Activated T-cell treated with anti-CD3 and anti-CD28 coated beads, Interleukin-2, amount 50 U/mL, for 4 hours (primary cell): ENCODE measurements at regions not wholly inside any gene's neighbourhood (a gene's known extent, or its start where the extent isn't known, plus 50 kb on each side); places are given as distances from the start of the nearest gene placed in this dataset.

Experiments used
- ATAC-seq, 2 donors: fragments of 200-7000 bp; cut with Tn5 transposase; one replicate each; pipeline ENCODE4 v1.10.0; 2021
- DNase-seq: peaks from one replicate; pipeline ENCODE4 v3.0.0-alpha.2; 2020
- H3K27me3 Mint-ChIP-seq: one replicate; pipeline ENCODE4 v1.8.0; 2021; ENCODE audit warnings: low read depth, mixed read lengths
- H3K36me3 Mint-ChIP-seq: one replicate; pipeline ENCODE4 v1.8.0; 2022; ENCODE audit warnings: mixed read lengths; ENCODE audit not compliant: insufficient read depth
- H3K4me1 Mint-ChIP-seq: one replicate; pipeline ENCODE4 v1.8.0; 2021; ENCODE audit warnings: low read depth, mixed read lengths
- H3K4me3 Mint-ChIP-seq: one replicate; pipeline ENCODE4 v1.8.0; 2021; ENCODE audit warnings: mild to moderate bottlenecking, moderate library complexity, mixed read lengths
- H3K9me3 Mint-ChIP-seq: one replicate; pipeline ENCODE4 v1.8.0; 2021; ENCODE audit warnings: mixed read lengths

DNA sequence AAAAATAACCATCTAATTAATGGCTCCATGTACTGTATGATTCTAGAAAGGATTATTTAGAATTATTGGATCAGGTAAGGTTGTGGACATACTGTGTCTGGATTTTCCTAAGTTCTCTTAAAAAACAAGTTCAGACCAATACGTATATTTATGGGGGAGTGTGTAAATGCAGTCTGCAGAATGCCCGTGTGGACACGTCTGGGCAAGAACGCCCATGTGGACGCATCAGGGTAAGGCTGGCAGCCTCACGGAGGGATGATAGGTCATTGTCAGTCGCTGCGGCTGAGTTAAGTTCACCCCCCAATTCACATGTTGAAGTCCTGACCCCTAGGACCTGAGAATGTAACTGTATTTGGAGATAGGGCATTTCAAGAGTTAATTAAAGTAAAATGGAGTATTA lies 160.0 kb upstream of the SHH start:
- Mint-ChIP-seq H3K9me3 (no peaks in the 10 kb centered on the region), H3K4me3 (no peak overlapping the region), H3K36me3 (no peaks in the 10 kb centered on the region), H3K27me3 (peaks cover 9% of the 10 kb centered on the region), H3K4me1 (no peaks in the 10 kb centered on the region)
- no peak for ATAC-seq
- no peak for DNase-seq

DNA sequence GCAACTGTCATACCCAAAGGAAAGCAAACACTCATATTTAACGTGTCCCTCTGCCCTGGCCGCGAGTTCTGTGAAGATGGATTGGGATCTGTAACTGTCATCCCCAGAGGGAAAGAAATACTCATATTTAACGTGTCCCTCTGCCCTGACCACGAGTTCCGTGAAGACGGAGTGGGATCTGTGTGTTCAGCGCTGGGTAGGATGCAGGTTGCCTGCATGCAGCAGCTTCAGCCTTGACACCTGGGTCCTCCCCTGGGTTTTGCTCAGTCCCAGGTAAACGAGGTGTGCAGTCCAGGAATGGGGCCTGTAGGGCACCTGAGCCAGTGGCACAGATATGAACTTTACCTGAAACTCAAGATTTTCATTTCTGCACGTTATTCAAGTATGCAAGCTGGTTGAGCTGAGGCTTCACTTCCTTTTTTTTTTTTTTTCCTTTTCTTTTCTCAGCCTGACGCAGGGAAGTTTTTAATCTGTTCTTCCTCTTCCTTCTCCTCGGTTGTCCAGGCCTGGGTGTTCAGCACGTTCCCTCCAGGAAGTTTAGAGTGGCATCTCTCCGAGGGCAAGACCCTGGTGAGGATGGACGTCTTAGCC lies 159.0 kb upstream of the SHH start:
- no peak for DNase-seq
- H3K9me3 Mint-ChIP-seq, result no peaks in the 10 kb centered on the region
- no peaks in the 10 kb centered on the region for H3K4me1 Mint-ChIP-seq
- ATAC-seq, result no peak
- H3K27me3 Mint-ChIP-seq, result peaks cover 9% of the 10 kb centered on the region
- no peak overlapping the region for H3K4me3 Mint-ChIP-seq
- no peaks in the 10 kb centered on the region for H3K36me3 Mint-ChIP-seq

DNA sequence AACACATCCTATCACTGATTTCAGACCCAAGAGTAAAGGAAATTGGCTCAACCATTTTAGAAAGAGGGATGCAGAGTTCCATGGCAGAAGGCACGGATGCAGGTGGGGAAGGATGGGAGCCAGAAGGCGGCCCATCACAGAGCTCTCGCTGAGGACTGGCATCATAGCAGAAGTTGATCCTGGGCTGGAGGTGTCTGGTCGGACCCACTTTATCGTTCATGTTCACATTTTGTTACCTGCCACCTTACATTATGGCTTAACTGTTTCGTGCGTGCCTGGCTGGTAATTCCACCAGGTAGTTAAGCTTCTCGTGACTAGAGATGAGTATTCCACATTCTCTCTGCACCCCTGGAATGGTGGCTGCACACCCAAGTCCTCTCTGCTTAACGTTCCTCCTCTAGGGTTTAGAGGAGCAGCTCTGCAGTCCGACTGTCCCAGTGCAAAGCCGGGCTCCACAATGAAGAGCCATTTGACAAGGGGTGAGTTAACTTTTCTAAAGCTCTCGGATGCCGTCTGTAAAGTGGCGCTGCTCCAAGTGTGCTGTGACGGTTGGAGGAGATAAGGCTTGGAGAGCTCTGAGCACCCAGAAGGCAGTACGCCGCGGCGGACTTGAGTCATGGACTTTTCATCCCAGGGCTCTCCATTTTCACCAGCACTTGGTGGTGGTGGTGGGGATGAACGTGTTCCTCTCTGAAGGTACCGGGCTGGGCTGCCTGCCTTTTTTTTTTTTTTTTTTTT lies 157.1 kb upstream of the SHH start:
- no peaks in the 10 kb centered on the region for H3K36me3 Mint-ChIP-seq
- peaks cover 5% of the 10 kb centered on the region for H3K27me3 Mint-ChIP-seq
- H3K9me3 Mint-ChIP-seq, result no peaks in the 10 kb centered on the region
- peaks cover 2% of the 10 kb centered on the region for H3K4me1 Mint-ChIP-seq
- DNase-seq (no peak), ATAC-seq (no peak)
- no peak overlapping the region for H3K4me3 Mint-ChIP-seq

DNA sequence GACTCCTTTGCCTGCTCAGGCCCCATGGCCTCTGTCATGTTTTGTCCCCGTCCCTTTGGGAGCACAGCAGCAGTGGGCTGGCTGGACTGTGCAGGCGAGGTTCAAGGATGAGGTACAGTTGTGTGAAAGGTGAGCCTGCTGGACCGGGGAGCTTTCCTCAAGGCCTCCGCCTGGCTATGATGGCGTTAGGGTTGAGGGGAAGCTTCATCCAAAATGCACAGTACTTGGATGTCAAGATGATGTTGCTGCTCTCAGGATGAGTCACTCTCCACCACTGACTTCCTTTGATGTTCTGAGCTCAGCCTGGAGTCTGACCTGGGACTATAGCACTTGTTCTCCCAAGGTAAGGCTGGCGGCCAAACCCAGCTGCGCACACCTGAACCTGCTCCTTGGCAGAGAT lies 152.7 kb upstream of the SHH start:
- ATAC-seq (peak; percentile 59 to 62), DNase-seq (no peak)
- no peaks in the 10 kb centered on the region for H3K36me3 Mint-ChIP-seq
- no peaks in the 10 kb centered on the region for H3K9me3 Mint-ChIP-seq
- H3K4me3 Mint-ChIP-seq, result no peak overlapping the region
- peaks cover 8% of the 10 kb centered on the region for H3K4me1 Mint-ChIP-seq
- peaks cover 10% of the 10 kb centered on the region for H3K27me3 Mint-ChIP-seq

DNA sequence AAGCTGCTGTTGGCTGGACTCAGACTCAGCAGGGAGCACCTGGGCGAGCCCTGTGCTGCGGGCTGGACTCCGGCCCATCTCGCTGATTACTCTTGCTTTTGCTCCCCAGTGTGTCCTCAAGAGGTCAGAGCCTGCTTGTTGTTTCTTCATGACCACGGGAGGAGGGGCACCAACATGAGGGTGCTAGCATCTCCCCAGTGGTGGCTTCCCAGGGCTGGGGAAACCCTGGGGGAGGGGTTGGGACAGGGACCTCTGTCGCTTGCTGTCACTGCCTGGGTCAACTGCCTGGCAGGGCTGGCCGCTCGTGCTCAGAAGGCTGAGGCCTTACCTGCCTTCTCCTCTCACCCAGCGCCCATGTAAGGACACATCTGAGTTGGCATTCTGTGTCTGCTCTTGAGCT lies 152.3 kb upstream of the SHH start:
- no peak overlapping the region for H3K4me3 Mint-ChIP-seq
- no peak for DNase-seq

DNA sequence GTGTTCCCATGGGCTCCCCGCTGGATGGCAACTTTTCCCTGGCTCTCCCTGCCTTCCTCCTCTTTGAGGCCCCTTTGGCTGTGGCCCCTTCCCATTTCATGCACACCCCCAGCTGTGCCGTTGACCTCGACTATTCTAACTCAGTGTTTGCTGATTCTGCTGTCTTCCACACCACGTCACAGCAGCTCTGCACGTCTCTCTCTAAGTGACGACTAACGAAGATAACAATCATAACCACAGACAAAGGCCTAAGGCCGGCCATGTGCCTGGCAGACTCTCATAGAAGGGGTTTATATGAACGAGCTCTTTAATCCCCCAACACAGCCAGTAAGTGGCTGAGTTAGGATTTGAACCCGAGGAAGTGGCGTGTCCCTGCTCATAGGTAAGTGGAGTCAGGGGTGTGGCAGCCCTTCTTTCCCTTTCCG lies 151.5 kb upstream of the SHH start:
- peaks cover 8% of the 10 kb centered on the region for H3K4me1 Mint-ChIP-seq
- no peaks in the 10 kb centered on the region for H3K9me3 Mint-ChIP-seq
- no peak overlapping the region for H3K4me3 Mint-ChIP-seq
- no peak for ATAC-seq
- no peak for DNase-seq
- H3K27me3 Mint-ChIP-seq, result peaks cover 10% of the 10 kb centered on the region
- H3K36me3 Mint-ChIP-seq, result no peaks in the 10 kb centered on the region

More for the DNA sequence above, 152.3 kb upstream of the SHH start:
- ATAC-seq, result no peak
- Mint-ChIP-seq H3K27me3 (peaks cover 10% of the 10 kb centered on the region), H3K36me3 (no peaks in the 10 kb centered on the region), H3K9me3 (no peaks in the 10 kb centered on the region), H3K4me1 (peaks cover 8% of the 10 kb centered on the region)

DNA sequence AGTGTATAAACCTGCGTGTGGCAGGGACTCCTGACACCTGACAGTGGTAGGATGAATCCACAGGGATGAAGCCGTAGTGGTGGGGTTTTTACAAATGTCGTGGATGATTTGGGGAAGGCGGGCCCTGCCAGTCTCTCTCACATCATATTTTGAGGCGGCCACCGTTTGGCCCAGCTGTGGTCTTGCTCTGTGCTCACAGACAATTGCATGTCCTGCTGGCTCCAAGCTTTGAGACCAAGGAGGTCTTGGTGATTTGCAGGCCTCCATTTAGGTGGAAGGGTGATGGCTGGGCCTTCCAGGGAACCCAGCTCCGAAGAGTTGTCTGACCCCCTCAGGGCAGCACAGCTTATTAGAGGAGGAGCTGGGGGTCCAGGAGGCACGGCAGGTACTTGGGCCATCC lies 151.1 kb upstream of the SHH start:
- Mint-ChIP-seq H3K36me3 (no peaks in the 10 kb centered on the region), H3K4me1 (peaks cover 8% of the 10 kb centered on the region), H3K9me3 (no peaks in the 10 kb centered on the region), H3K27me3 (peaks cover 10% of the 10 kb centered on the region), H3K4me3 (no peak overlapping the region)
- no peak for DNase-seq
- no peak for ATAC-seq

DNA sequence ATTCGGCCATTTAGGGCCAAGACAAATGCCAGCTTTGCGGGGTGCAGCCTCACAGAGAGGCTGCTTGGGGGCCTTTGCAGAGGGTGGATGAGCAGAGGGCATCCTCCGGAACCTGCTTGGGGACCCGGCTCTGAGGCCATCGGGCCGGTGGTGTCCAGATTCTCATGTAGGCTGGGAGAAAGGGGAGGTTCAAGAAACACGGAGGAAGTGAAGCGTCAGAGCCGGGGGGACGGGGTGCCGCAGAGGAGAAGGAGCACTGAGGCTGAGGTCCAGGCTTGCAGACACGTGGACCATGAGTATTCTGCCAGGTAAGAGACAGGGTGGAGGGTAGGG lies 150.7 kb upstream of the SHH start:
- H3K4me1 Mint-ChIP-seq, result peaks cover 8% of the 10 kb centered on the region
- no peaks in the 10 kb centered on the region for H3K9me3 Mint-ChIP-seq
- ATAC-seq (no peak), DNase-seq (no peak)
- H3K4me3 Mint-ChIP-seq, result no peak overlapping the region
- no peaks in the 10 kb centered on the region for H3K36me3 Mint-ChIP-seq
- H3K27me3 Mint-ChIP-seq, result peaks cover 10% of the 10 kb centered on the region

DNA sequence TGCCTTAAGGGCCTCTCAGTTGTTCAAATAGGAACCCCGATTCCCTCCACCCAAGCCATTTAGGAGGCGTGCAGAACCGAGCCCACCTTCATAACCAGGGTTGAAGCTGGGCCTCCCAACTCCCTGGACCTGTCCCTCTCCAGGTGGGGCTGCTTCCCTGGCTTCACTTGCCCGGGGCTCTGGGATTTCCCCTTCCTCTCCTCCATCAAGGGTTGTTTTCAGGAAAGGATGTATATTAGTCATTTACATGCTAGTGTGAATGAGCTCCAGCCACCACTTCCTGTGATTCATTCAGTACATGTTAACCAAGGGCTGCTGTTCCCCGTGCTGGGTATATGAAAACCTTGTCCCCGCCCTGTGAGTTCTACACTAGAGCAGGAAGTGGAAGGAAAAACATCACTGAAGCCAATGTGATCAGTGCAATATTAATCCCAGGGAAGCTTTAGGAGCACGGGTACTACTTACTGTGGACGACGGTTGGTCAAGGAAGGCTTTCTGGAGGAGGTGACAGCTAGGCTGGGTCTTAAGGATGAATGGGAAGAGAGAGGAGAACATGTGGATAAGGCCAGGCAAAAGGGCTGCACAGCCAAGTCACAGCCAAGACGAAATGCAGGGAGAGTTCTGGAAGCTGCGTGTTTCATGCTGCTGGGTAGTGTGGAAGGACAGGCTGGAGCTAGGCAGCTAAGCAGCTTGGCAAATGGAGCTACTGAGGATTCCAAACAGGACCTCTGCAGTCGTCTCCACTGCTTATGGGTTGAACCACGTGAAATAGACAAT lies 150.1 kb upstream of the SHH start:
- peaks cover 10% of the 10 kb centered on the region for H3K27me3 Mint-ChIP-seq
- no peaks in the 10 kb centered on the region for H3K9me3 Mint-ChIP-seq
- no peak overlapping the region for H3K4me3 Mint-ChIP-seq
- H3K36me3 Mint-ChIP-seq, result no peaks in the 10 kb centered on the region
- DNase-seq (no peak), ATAC-seq (peak; percentile 88)
- H3K4me1 Mint-ChIP-seq, result peaks cover 8% of the 10 kb centered on the region

DNA sequence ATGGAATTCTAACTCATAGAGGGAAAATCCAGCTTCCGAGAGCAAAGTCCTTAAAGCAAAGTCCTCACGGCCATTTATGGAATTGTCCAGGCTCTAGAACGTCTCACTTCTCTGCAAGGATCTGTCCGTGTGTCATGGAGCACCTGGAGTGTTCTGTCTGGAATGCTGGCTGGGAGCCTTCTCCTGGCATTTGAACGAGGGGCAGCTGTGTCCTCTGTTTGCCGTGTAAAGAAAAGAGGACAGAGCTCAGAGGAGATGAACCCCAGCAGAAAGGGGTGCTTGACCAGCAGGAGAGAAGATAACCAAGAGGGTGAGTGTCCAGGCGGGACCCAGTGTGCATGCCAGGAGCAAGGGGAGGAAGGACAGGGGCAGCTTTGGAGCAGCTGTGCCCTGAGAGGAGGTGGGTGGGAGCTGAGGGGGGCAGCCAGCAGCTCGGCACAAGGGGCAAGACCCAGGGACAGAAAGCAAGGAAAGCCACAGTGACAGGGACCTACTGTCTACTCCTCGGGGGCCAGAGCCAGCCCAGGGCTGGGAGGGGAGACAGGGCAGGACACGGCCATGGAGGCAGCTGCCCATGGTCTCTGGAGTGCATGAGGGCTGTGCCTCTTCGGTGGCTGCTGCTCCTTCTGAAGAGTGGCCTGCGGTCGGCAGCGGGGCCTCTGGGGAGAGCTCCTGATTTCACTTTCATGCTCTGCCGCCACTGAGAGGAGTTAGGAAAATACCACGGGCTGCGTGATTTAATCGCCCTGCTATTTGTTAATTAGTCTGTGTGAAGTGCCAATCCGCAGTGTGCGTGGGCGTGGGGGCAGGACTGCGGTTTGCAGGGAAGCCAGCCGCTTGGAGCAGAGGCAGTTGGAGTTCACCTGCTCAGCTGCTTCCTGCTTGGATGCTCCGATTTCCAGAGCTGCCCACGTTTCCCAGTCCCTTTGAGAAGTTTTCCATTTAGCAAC lies 149.3 kb upstream of the SHH start:
- H3K36me3 Mint-ChIP-seq, result no peaks in the 10 kb centered on the region
- peak overlapping the region; percentile 5 for H3K4me3 Mint-ChIP-seq
- H3K27me3 Mint-ChIP-seq, result peaks cover 10% of the 10 kb centered on the region
- no peak for DNase-seq
- ATAC-seq, result peak; percentile 13 to 27
- H3K4me1 Mint-ChIP-seq, result peaks cover 8% of the 10 kb centered on the region
- no peaks in the 10 kb centered on the region for H3K9me3 Mint-ChIP-seq

DNA sequence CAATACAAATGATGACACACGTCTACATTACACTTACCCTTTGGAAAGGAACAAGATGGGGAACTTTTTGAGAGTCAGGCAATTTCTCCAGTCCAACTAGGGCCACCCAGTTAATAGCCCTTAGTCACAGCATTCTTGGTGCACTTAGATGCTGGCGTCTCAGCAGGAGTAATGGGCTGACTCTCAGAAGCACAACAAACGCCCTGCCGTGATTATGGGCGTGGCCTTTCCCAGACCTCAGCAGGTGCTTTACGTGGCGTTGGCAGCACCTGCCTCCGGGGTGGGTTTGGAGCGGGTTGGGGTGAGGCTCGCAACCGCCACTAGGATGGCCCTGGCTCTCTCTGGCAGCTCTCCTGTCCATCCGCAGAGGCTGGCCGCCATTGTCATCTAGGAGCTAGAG lies 147.6 kb upstream of the SHH start:
- no peaks in the 10 kb centered on the region for H3K9me3 Mint-ChIP-seq
- DNase-seq, result no peak
- H3K27me3 Mint-ChIP-seq, result peaks cover 10% of the 10 kb centered on the region
- ATAC-seq, result no peak
- H3K36me3 Mint-ChIP-seq, result no peaks in the 10 kb centered on the region
- peaks cover 8% of the 10 kb centered on the region for H3K4me1 Mint-ChIP-seq
- no peak overlapping the region for H3K4me3 Mint-ChIP-seq

DNA sequence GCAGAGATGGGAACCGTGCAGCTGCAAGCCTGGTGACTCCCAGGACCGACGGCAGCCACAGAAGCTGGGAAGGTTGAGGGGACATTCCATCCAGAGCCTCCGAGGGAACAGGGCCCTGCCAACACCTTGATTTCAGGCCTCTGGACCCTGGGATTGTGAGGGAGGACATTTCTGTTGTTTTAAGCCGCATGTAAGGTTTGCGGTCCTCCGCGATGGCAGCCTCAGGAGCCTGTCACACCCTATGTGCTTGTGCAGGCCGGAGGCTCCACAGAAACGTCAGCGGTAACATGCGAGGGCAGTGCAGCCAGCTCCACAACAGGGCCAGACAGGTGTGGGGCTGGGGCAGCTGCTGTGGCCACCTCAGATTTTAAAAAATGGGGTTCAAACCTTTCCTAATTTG lies 144.7 kb upstream of the SHH start:
- H3K4me3 Mint-ChIP-seq, result no peak overlapping the region
- ATAC-seq (no peak), DNase-seq (no peak)
- H3K9me3 Mint-ChIP-seq, result no peaks in the 10 kb centered on the region
- H3K4me1 Mint-ChIP-seq, result peaks cover 3% of the 10 kb centered on the region
- H3K27me3 Mint-ChIP-seq, result peaks cover 5% of the 10 kb centered on the region
- H3K36me3 Mint-ChIP-seq, result no peaks in the 10 kb centered on the region

DNA sequence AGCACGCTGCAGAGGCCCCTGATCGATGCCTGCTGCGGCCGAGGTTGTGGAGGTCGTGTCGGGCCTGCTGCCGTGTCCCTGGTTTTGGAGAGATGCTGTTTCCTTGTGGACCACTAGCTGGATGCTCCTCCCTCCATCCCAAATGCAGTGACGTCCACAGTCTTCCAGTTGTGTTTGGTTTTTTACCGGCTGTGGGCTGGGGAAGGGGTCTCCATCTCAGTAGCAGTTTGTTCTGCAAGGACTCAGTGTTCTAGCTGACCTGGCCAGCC lies 143.0 kb upstream of the SHH start:
- ATAC-seq (no peak), DNase-seq (no peak)
- H3K27me3 Mint-ChIP-seq, result peaks cover 2% of the 10 kb centered on the region
- H3K36me3 Mint-ChIP-seq, result no peaks in the 10 kb centered on the region
- no peaks in the 10 kb centered on the region for H3K9me3 Mint-ChIP-seq
- no peaks in the 10 kb centered on the region for H3K4me1 Mint-ChIP-seq
- H3K4me3 Mint-ChIP-seq, result no peak overlapping the region

DNA sequence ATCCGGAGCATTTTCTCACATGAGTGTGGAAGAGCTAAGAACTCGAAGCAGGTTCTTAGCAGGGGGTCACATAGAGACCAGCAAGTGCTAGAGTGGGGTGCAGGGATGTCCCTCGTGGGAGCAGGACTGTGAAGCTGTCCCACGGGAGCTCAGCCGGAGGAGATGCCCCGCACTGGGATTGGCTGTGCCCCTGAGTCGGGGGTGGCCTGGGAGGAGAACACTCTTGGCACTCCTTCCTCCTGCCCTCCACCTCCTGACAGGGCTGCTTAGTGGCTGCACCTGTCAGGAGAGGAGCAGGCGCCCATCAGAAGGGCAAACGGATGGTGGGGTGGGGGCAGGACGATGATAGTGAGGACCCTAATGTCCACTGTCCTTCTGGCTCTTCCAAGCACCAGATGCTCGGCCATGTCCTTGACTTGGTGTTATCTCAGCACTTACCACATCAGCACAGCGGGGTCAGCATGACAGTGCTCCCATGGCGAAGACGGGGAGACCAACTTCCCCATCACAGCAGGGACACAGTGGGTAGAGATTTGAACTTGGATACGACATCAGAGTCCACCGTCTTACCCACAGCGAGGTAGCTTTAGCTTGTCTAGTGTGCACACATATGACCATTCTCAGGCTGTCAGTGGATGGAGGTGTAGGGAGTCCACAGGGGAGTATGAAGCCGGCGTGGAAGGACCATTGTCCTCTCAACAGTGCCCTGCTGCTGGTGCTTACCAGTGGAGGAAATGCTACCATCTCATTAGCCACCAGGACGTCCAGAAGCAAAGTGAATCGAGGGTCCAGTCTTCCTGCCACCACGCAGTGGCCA lies 142.5 kb upstream of the SHH start:
- Mint-ChIP-seq H3K4me1 (no peaks in the 10 kb centered on the region), H3K9me3 (no peaks in the 10 kb centered on the region), H3K4me3 (no peak overlapping the region), H3K36me3 (no peaks in the 10 kb centered on the region), H3K27me3 (no peaks in the 10 kb centered on the region)
- ATAC-seq (no peak), DNase-seq (no peak)
